ENCODE measurements at regions not wholly inside any gene's neighbourhood (a gene's known extent, or its start where the extent isn't known, plus 50 kb on each side); places are given as distances from the start of the nearest gene placed in this dataset.

DNA sequence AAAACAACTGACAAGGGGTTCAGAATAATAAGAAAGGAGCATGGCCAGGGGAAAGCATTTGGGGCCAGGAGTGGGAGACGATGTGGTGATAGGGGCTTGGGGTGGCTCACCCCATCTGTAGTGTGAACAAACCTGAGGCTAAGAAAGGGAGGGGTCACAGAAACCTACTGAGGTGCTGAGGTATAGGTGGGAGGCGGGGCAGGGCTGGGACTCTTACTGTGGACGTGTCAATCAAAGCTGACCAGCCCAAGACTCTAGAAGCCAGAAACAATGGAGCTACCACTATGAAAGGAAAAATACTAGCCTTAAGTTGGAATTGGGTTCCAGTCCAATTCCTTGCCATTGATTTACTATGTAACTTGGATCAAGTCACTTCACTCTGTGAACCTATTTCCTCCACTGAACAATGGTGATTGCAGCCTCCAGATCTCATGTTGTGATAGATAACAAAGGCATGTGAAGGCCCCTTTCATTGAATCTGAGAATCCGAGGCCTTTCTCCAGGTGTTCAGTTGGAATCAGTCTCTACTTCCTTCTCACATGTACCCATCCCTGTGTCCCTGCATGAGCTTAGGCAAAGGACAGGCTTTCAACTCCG lies 260.9 kb upstream of the HES1 start:
- peak; percentile 22 for DNase-seq (ENCODE audit: low spot score)

DNA sequence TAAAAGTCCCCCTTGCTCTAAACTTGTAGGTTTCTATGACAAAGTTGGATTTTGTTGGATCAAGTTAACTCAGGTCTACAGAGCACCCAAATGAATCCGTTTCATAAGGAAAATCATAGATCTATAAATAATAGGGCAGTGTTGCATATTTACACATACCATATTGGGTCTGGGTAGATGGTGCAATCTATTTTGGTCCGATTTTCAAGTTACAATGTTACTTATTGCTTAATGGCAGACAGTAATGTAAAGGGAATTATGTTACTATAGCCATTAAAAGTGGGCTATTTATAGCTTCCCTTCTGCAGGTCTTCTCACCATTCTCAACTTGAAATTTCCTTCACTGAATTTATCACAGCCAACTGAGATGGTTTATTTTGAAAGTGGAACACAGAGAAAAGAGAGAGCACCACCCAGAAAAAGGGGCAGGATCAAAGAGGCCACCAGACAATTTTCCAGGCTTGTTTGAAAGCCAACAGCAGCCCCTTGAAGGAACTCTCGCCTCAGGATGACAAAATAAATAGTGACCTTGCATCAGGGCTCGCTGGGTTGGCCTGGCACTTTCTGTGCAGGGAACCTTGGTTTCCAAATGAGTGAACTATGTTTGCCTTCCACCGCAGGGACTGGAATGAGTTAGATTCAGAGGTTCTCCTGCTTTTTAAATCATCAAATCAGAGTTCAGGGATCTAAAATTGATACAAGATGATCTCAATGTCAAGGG lies 260.2 kb upstream of the HES1 start:
- peak; percentile 9 for DNase-seq (ENCODE audit: low spot score)

DNA sequence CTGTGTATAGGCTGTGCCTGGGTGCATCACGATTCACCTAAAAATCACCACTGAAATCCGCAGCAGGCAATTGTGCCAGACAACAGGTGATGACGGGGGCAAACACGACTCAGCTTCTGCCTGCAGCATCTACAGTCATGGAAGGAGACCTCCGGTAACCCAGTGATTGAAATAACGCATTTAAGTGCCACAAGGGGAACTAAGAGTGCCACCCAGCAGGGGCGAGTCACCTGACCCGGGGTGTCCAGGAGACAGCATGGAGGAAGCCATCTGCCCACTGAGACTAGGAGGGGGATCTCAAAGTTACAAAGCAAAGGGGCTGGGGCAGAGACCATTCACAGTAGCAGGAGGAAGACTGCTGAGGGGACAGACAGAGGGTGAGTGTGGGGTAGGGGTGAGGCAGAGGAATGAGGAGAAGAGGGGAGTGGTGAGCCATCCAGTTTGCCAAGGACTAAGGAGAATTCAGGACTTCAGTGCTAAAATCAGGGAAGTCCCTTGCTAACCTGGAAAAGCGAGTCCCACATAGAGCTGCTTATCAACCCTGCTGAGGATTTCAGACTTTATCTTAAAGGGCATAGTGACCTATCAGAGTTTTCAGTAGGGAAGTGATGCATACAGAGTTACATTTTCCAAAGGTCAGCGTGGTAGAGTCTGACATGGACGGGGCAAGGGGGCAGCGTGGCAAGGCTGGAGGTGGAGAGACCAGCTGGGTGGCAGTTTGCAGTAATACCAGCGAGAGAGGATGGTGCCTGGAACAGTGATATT lies 256.7 kb upstream of the HES1 start:
- DNase-seq (ENCODE audit: low spot score), result no peak

DNA sequence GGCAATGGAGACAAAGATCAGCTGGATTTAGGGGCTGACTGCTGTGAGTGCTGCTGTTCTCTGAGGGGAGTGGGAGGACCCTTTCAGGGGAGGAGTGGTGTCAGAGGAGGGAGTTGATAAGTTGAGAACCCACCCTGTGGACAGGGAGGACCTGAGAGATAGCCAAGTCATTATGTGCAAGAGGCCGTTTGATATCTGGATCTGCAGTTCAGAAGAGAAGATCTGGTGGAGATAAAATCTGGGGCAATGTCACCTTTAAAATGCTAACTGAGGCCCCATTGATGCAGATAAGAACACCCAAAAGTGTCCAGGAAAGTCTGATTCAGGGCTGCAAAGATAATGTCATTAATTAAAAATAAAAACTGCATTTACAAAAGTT lies 256.1 kb upstream of the HES1 start:
- no peak for DNase-seq (ENCODE audit: low spot score)

GRCh38 chr3:193882091-193882490 lies 253.9 kb upstream of the HES1 start:
- DNase-seq (ENCODE audit: low spot score), result no peak

- no peak for DNase-seq (ENCODE audit: low spot score)
Observed at GRCh38 chr3:193883551-193883950, 252.4 kb upstream of the HES1 start.

DNA sequence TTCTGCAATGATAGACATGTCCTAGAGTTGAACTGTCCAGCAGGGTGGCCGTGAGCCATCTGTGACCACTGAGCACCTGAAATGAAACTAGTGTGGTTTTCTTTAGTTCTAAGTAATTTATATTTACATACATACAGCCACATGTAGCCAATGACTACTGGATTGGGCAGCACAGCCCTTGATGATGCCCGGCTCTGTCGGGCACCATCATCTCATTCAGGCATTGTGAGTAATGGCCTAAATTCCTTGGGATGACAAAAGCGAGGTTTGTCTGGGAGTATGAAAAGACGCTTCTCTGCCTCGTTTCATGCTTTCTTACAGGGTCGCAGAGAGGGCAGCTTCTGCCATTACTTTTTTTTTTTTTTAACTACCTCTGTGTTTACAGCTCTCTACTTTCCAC lies 251.9 kb upstream of the HES1 start:
- no peak for DNase-seq (ENCODE audit: low spot score)

- DNase-seq (ENCODE audit: low spot score), result no peak
Observed at GRCh38 chr3:193884652-193885051, 251.3 kb upstream of the HES1 start.

DNA sequence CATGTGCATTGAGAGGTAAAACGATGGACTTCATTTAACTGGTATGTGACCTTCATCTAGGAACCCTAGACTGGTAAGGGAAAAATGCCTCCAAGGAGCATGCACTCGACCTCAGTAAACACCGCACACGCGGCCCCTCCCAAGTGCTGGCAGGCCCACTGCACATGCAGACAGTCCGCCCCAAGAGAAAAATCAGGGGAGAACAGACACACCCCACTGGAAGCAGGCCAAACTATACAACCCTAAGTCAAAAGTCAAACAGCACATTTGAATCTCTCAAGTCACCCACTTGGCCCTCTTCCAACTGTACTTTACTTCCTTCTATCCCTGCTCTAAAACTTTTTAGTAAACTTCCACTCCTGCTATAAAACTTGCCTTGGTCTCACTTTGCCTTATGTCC lies 250.1 kb upstream of the HES1 start:
- DNase-seq (ENCODE audit: low spot score), result no peak

DNA sequence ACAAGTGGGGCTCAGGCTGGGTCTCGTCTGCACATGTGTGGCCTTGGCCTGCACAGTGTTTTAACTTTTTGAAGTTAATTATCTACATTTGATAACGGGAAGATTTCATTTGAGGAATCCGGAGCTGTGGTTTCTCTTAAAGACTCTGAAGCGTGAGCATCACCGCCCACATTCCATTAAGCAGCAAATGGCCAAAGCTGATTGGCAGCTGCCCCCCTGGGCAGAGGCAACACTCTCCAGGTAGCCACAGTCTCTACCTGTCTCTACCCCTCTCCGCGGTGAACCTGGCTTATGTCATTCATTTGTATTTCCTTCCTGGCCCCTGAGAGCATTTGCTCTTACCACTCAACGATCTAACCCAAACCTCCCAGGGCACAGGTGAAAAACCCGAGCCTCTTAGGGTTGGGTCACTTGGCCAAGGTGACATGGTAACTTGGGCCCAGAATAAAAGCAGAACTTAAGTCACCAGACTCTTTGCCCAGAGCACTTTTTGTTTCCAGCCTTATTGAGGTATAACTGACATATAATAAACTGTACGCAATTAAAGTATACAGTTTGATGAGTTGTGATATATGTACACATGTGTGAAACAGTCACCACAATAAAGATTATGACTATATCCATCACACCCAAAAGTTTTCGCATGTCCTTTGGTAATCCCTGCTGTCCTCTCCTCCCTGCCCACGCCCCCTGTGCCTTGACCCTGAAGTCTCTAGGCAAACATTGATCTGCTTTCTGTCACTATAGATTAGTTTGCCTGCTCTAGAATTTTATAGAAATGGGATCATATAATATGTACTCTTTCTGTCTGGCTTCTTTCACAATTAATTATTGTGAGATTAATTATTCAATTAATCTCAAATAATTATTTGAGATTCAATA lies 245.7 kb upstream of the HES1 start:
- peak; percentile 17 for DNase-seq (ENCODE audit: low spot score)

DNA sequence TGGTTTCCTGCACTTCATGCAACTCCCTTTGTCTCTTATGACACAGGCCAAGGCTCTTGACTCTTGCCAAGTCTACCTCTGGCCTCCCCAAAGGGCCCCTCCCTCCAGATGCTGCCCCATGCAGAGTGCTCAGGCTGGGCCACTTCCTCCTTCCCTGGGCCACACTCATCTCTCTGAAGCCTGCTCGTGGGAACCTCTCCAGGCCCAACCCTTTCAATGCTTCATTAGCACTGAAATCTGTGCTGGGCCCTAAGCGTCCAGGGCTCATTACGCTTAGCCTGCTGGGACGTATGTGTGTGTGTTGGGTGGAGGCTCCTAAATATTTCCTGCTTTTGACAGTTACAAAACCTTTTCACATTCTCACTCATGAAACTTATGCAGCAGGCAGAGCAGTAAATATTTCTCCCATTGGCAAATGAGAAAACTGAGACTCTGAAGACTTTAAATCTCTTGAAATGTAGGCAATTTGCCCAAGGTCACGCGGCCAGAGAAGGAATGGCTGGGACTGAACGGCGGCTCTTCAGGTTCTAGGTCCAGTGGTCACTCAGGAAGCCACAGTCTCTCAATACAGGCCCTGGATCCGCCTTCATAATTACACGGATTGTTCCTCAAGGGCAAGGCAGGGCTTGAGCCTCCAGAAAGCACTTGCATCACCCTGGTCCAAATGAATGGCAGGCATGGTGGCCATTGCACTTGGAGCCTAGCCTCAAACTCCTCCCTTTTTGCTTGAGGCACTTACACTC lies 241.7 kb upstream of the HES1 start:
- DNase-seq (ENCODE audit: low spot score), result no peak

DNA sequence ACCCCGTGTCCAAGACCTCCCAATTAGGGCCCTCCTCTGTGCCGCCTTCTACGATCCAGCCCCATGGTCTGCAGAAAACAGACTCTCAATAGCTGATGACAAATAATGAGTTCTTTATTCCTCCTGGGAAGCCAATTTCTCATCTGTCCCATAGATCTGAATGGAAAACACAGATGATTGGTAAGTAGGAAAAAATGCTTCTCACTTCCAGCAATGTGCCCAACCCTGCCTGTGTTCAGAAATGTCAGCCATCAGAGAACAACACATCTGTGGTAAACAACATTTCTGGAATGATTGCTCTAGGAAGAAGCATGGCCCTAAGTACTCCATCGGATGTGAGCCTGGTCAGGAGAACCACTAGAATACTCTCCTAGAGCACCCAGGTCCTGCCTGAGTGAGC lies 240.5 kb upstream of the HES1 start:
- no peak for DNase-seq (ENCODE audit: low spot score)

DNA sequence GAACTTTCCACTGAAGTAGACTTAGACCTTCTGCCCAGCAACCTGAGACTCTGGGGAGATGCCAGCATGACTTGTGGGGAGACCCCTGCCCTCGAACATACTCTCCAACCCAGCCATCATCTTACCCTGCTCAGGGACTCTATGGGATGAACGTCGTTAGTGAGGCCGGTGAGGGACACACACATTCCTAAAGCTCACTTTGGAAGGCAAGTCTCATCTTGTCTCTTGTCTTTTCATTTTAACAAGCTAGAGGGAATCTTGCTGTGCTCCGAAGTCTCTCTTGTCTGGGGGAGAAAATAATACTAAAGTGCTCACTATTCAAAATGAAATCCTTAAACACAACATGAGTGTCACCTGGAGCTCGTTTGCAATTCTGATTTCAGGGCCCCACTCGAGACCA lies 239.5 kb upstream of the HES1 start:
- no peak for DNase-seq (ENCODE audit: low spot score)

DNA sequence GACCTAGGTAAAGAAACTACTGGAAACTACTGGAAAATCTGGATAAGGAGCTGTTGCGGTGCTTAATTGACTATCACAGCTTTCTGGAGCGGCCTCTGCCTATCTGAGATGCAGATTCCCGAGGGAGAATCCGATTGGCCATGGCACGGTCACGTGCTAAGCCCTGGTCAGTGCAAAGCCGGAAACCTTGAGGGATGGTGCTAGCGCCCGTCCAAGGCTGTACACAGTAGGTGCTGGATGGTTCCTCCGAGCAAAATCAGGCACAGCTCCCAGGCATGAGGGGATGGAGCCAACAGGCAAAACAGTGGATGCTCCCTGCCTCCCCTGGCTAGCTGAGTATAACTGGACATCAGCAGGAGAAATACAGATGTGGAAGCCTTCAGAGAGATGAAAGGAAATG lies 238.7 kb upstream of the HES1 start:
- peak; percentile 66 for DNase-seq (ENCODE audit: low spot score)

DNA sequence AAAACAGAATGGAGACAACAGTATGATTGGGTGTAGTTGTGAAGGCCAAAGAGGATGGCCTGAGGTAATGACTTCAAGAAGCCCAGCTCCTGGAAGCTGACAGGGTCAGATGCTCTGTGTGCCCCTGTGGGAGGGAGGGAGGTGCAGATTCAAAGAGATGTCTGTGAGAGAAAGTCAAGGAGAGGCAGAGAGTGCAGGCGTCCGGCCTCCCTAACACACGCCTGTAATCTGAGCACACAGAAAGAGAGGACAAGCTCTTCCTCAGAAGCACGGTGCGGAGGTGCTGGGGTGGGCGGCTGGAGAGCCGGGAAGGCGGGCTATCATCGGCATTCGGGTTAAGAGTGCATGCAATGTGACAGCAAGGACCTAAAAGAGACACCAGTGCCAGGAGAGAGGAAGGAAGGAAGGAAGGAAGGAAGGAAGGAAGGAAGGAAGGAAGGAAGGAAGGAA lies 238.2 kb upstream of the HES1 start:
- DNase-seq (ENCODE audit: low spot score), result peak; percentile 66

DNA sequence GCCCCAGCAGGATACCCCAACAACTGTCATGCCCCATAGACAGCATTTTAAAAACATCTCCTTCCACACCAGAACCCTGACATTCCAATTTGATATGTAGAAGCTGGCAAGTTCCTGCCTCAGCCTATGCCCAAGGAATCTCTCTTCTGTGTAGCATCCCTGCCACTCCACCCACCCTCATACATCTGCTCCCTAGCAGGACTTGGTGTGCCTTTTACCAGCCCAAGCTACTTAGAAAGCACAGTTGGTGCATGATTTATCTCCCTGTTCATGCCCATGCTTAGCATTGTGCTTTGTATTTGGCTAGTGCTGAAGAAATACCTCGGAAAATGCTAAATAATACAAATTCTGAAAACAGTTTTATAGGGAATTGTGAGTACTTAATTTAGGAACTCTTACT lies 236.9 kb upstream of the HES1 start:
- DNase-seq (ENCODE audit: low spot score), result no peak

DNA sequence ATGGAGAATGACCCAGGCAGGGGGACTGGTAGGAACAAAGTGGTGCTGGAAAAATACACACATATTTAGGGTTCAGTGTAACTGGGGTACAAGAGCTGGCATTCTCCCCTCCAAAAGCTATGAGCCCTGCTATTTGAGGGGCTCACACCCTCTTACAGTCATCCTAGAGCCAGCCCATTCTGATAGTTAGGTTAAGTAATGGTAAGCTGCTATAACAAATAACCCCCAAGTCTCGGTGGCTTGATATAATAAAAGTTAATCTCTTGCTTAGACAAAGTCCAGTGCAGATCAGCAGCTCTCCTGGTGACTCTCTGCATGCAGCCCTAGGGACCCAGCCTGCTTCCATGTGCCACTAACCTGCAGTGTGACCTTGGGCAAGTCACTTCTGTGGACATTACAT lies 234.9 kb upstream of the HES1 start:
- DNase-seq (ENCODE audit: low spot score), result no peak

DNA sequence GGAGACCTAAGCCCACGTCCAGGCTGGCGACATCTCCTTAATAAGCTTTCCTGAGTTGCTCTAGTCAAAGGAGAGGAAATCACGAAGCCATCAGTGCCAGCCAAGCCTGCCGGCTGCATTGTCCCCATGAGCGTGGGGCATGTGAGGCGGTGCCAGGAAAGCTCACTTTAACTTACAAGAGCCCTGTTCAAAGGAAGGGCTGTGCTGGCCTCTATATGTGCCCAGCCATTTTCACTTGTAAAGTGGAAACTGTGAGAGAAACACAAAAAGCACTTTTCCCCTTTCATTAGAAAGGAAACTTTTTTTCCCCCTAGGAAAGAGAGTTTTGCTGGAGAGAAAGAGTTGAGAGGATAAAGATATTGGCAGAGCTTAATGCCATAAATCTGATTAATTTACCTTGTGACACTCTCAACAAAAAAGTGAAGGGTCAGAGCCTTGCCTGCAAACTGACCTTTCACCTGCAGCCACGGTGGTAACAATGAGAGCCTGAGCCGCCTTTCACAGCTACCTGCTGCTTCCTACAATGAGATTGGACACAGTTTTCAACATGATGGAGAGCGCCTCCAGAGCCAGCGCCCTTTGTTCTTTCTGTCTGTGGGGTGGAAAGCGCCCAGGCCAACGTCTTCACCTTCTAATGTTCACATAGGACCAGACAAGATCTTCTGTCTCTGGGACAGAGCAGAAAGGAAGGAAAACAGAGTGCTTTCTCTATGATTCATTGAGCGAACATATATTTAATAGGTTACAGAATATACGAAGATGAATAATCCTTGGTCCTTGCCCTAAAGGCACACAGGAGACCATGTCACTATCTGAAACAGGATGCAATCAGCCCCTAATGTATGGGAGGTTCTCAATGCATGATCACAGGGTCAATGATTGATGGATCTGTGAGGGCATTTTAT lies 233.1 kb upstream of the HES1 start:
- DNase-seq (ENCODE audit: low spot score), result no peak

DNA sequence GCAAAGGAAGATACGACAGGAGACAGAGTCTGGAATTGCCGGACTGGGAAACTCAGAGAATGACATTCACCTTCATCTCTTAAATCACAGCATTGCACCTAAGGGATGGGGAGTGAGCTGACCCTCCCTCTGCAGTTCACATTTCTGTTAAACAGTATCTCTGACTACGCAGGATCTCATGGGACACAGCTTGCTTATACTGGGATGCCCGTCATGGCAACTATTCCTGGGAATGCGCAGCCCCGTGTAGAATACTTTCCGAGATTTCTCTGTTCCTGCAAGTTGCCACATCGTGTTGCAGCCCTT lies 232.5 kb upstream of the HES1 start:
- no peak for DNase-seq (ENCODE audit: low spot score)

GRCh38 chr3:193903966-193904365 lies 232.0 kb upstream of the HES1 start:
- DNase-seq (ENCODE audit: low spot score), result no peak

All from left forelimb (tissue), 1 donor.